NCI-H748 treated with DMSO at 0.1 percent for 48 hours (cell line): ENCODE measurements at regions not wholly inside any gene's neighbourhood (a gene's known extent, or its start where the extent isn't known, plus 50 kb on each side); places are given as distances from the start of the nearest gene placed in this dataset.

Experiments
- DNase-seq: peaks from one replicate; lab custom pipeline; 2025; lab: John Stamatoyannopoulos, UW

DNA sequence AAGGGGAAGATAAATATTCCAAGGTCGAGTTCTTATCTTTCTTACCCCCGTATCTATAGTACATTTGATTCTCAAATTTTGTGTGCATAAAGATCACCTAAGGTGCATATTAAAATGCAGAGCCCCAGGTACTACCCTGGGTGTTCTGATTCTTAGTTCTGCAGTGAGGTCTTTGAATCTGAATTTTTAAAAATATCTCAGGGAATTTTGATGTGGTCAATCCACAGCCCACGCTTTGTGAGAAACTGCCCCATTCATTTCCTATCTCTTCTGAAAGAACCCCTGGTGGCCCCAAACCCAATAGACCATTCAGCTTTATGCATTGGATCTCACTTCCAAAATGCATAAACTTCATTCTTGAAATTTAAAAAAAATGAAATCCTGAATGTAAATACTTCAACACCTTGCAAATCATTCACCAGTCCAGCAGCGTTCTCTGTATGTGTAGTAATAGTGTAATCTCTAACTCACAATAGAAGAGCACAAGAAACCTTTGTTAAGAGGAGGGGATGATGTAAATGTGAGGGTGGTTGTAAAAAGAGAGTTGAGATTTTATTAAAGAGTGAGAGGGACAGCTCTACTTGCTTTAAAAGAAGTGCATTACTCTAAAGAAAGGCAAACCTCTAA lies 108.8 kb upstream of the ZP4 start:
- no peak for DNase-seq

GRCh38 chr1:237998581-237998980 lies 107.9 kb upstream of the ZP4 start:
- DNase-seq: no peak

DNA sequence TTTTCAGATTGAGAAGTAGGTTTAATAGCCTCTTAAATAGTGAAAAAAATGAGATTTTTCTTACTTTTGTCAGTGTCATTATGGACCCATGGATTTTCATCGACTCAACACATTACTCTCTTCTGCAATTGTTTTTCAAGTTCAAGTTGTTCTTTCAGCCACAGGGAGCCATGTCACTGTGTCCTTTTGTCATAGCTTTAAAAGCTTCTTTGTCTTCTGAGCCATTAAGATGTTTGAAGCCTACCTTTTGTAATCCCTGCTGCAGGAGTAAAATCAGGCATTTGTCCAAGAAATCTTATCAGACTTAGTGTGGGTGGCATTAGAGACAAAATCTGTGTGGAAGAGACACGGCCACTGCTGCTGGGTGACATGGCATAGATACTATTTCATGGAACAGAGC lies 92.8 kb upstream of the ZP4 start:
- no peak for DNase-seq

- no peak for DNase-seq
Observed at GRCh38 chr1:237981223-237981622, 90.5 kb upstream of the ZP4 start.

- no peak for DNase-seq
Observed at GRCh38 chr1:237976331-237976730, 85.6 kb upstream of the ZP4 start.

GRCh38 chr1:237975903-237976302 lies 85.2 kb upstream of the ZP4 start:
- DNase-seq: no peak

- DNase-seq: no peak
Observed at GRCh38 chr1:237975376-237975775, 84.7 kb upstream of the ZP4 start.

DNA sequence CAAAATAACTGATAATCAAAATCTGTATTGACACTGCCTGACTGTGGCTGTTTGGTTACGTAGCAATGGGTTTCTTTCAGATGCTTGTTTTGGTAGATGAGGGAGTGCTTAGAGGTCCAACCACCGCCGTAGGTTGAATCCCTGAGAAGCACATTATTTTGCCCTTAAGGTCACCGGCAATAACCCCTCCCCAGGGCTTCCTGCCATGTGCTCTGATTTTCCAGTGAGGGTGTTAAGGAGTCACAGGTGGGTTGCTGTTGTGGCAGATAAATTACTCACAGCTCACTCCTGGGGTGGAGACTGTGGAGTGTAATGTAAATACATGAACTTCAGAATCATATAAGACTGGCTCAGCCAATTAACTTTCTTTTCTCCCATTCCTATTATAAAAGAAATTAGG lies 81.5 kb upstream of the ZP4 start:
- DNase-seq: no peak

DNA sequence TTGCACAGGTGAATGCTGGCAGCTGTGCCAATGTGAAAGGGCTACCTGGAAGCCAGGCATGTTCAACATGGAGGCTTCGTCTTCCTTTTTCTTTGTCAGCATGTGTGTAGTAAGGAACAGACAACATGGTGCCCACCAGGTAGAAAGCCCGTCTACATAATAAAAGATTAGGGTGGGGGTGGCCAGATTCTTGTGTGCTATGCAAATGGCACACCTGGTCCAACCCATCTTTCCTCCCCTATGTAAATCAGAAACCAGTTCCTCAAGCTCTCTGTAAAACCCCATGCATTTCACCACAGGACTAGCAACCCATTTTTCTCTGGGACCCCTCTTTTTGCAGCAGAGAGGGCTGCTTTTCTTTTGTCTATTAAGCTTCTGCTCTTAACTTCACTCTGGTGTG lies 72.3 kb upstream of the ZP4 start:
- DNase-seq: no peak

DNA sequence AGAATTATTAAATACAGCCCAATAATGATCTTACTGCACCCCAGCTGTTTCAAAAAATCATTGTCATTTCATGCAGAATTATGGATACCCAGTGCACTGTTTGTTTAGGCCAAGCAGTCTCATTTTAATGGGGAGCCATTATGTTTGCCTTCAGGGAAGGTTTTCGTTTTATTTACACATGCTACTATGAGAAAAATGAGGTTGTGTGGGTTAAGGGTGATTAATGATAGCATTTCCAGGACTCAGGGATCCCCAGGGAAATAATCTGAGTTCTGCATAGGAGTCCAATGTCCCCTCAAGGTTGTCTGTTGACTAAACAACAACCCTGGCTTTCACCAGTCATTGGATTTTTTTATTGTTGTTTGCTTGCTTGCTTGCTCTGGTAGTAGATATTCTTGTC lies 71.0 kb upstream of the ZP4 start:
- DNase-seq: no peak

DNA sequence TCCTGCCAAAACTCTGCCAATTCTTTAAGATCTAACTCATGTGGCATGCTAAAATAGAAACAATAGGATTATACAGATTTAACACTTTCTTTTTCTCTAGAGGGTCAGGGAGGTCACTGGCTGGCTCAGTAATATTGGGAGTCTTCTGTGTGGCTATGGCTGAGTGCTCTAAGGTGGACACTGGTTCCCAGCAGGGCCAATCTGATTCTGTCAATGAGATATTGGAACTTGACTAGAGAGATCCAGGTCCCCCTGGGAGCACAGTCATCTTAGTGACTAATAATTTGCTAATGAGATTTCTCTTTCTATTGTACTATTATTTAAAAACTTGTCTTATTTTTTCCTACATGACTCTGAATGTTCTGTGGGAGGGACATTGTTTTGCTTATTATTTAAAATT lies 69.1 kb upstream of the ZP4 start:
- DNase-seq: no peak

GRCh38 chr1:237953238-237953637 lies 62.5 kb upstream of the ZP4 start:
- no peak for DNase-seq
